ENCODE measurements at regions not wholly inside any gene's neighbourhood (a gene's known extent, or its start where the extent isn't known, plus 50 kb on each side); places are given as distances from the start of the nearest gene placed in this dataset.
"Not testable (repeated sequence)": the region's sequence is repeated elsewhere in the genome, so short reads cannot be mapped to it uniquely, and the experiment has no call there.

GRCh38 chr21:15627011-15627410 is 102.8 kb upstream of the USP25 start:
- Mint-ChIP-seq H3K4me3 (no peak overlapping the region), H3K9me3 (no peaks in the 10 kb centered on the region), H3K4me1 (no peaks in the 10 kb centered on the region), H3K27ac (no peak overlapping the region), H3K27me3 (ENCODE audit: insufficient read depth, low read depth) (peaks cover 2% of the 10 kb centered on the region), H3K36me3 (no peaks in the 10 kb centered on the region)
- H3K36me3 ChIP-seq: no peaks in the 10 kb centered on the region
- H3K9me3 ChIP-seq (ENCODE audit: low read depth): no peaks in the 10 kb centered on the region
- no peak overlapping the region for H3K4me3 ChIP-seq
- no peak for DNase-seq (ENCODE audit: low spot score)
- TF ChIP-seq EZH2 (IDR thresholded peaks at IDR 0.05): no peak
- no peak for TF ChIP-seq CTCF (IDR thresholded peaks at IDR 0.05)
- no peak for TF ChIP-seq EZH2phosphoT487 (IDR thresholded peaks at IDR 0.05)
- no peaks in the 10 kb centered on the region for H3K27me3 ChIP-seq
- H2AFZ ChIP-seq (replicated peaks): no peak overlapping the region
- no peak overlapping the region for H3K27ac ChIP-seq
- H3K79me2 ChIP-seq (ENCODE audit: low read depth): no peaks in the 10 kb centered on the region
- H4K20me1 ChIP-seq (ENCODE audit: low read depth): no peaks in the 10 kb centered on the region
- no peaks in the 10 kb centered on the region for H3F3A ChIP-seq (ENCODE audit: low read depth)
- no peaks in the 10 kb centered on the region for H3K4me1 ChIP-seq
- H3K4me2 ChIP-seq: no peak overlapping the region
- no peak overlapping the region for H3K9ac ChIP-seq

GRCh38 chr21:15627823-15628222 is 102.0 kb upstream of the USP25 start:
- Mint-ChIP-seq H3K4me3 (no peak overlapping the region), H3K27ac (no peak overlapping the region), H3K9me3 (no peaks in the 10 kb centered on the region), H3K4me1 (no peaks in the 10 kb centered on the region), H3K27me3 (ENCODE audit: insufficient read depth, low read depth) (peaks cover 2% of the 10 kb centered on the region), H3K36me3 (no peaks in the 10 kb centered on the region)
- no peaks in the 10 kb centered on the region for H4K20me1 ChIP-seq (ENCODE audit: low read depth)
- H3K36me3 ChIP-seq: no peaks in the 10 kb centered on the region
- H3K27me3 ChIP-seq: no peaks in the 10 kb centered on the region
- no peak overlapping the region for H3K9ac ChIP-seq
- TF ChIP-seq EZH2phosphoT487 (IDR thresholded peaks at IDR 0.05): no peak
- TF ChIP-seq CTCF (IDR thresholded peaks at IDR 0.05): no peak
- no peak for TF ChIP-seq EZH2 (IDR thresholded peaks at IDR 0.05)
- H3K4me3 ChIP-seq: no peak overlapping the region
- H3K4me2 ChIP-seq: no peak overlapping the region
- H3K9me3 ChIP-seq (ENCODE audit: low read depth): no peaks in the 10 kb centered on the region
- no peaks in the 10 kb centered on the region for H3F3A ChIP-seq (ENCODE audit: low read depth)
- H3K27ac ChIP-seq: no peak overlapping the region
- H2AFZ ChIP-seq (replicated peaks): peak overlapping the region; percentile 39
- no peak for DNase-seq (ENCODE audit: low spot score)
- no peaks in the 10 kb centered on the region for H3K4me1 ChIP-seq
- H3K79me2 ChIP-seq (ENCODE audit: low read depth): no peaks in the 10 kb centered on the region

- Mint-ChIP-seq H3K4me3 (no peak overlapping the region), H3K9me3 (no peaks in the 10 kb centered on the region), H3K4me1 (no peaks in the 10 kb centered on the region), H3K36me3 (no peaks in the 10 kb centered on the region), H3K27me3 (ENCODE audit: insufficient read depth, low read depth) (peaks cover 2% of the 10 kb centered on the region), H3K27ac (no peak overlapping the region)
- Histone ChIP-seq H3K79me2 (ENCODE audit: low read depth) (no peaks in the 10 kb centered on the region), H3F3A (ENCODE audit: low read depth) (no peaks in the 10 kb centered on the region), H3K36me3 (no peaks in the 10 kb centered on the region), H3K9ac (no peak overlapping the region), H3K4me1 (no peaks in the 10 kb centered on the region), H3K27ac (no peak overlapping the region), H3K27me3 (no peaks in the 10 kb centered on the region), H2AFZ (replicated peaks) (no peak overlapping the region), H3K9me3 (ENCODE audit: low read depth) (no peaks in the 10 kb centered on the region), H3K4me3 (no peak overlapping the region), H4K20me1 (ENCODE audit: low read depth) (no peaks in the 10 kb centered on the region), H3K4me2 (no peak overlapping the region)
- DNase-seq (ENCODE audit: low spot score): no peak
- no peak for TF ChIP-seq EZH2phosphoT487 (IDR thresholded peaks at IDR 0.05)
- TF ChIP-seq CTCF (IDR thresholded peaks at IDR 0.05): no peak
- no peak for TF ChIP-seq EZH2 (IDR thresholded peaks at IDR 0.05)
Measured at GRCh38 chr21:15631342-15631741, 98.4 kb upstream of the USP25 start.

- not testable (repeated sequence) for H2AFZ ChIP-seq (replicated peaks); H3K36me3 Mint-ChIP-seq; H3K9ac ChIP-seq; H3K27me3 ChIP-seq; H3K4me3 ChIP-seq; H3K27me3 Mint-ChIP-seq (ENCODE audit: insufficient read depth, low read depth); H3F3A ChIP-seq (ENCODE audit: low read depth); H4K20me1 ChIP-seq (ENCODE audit: low read depth); H3K27ac Mint-ChIP-seq; H3K4me1 ChIP-seq; H3K36me3 ChIP-seq; H3K4me3 Mint-ChIP-seq; H3K79me2 ChIP-seq (ENCODE audit: low read depth); H3K4me2 ChIP-seq; H3K9me3 Mint-ChIP-seq; DNase-seq (ENCODE audit: low spot score); H3K27ac ChIP-seq; H3K9me3 ChIP-seq (ENCODE audit: low read depth); H3K4me1 Mint-ChIP-seq
Measured at GRCh38 chr21:15634541-15634940, 95.2 kb upstream of the USP25 start.

Data from neural progenitor cell (in vitro differentiated cells).